ENCODE measurements at regions not wholly inside any gene's neighbourhood (a gene's known extent, or its start where the extent isn't known, plus 50 kb on each side); places are given as distances from the start of the nearest gene placed in this dataset.

GRCh38 chr13:40352380-40352778 is 314.1 kb downstream of the FOXO1 start:
- TF ChIP-seq FOXA1 (IDR thresholded peaks at IDR 0.05) = no peak
- no peak for TF ChIP-seq TARDBP (IDR thresholded peaks at IDR 0.05)
- TF ChIP-seq SP1 (IDR thresholded peaks at IDR 0.05) = no peak
- TF ChIP-seq ZNF384 (IDR thresholded peaks at IDR 0.05) = no peak
- TF ChIP-seq BHLHE40 (IDR thresholded peaks at IDR 0.05; ENCODE audit: borderline replicate concordance) = no peak
- no peak for TF ChIP-seq PKNOX1 (IDR thresholded peaks at IDR 0.05)
- TF ChIP-seq NFRKB (IDR thresholded peaks at IDR 0.05) = no peak
- TF ChIP-seq ARNT (IDR thresholded peaks at IDR 0.05) = no peak
- TF ChIP-seq FOXM1 (IDR thresholded peaks at IDR 0.05; ENCODE audit: borderline replicate concordance) = no peak
- no peak for TF ChIP-seq CTBP1 (IDR thresholded peaks at IDR 0.05; ENCODE audit: borderline replicate concordance)
- no peak for TF ChIP-seq LEF1 (IDR thresholded peaks at IDR 0.05; ENCODE audit: borderline replicate concordance)
- TF ChIP-seq SUZ12 (IDR thresholded peaks at IDR 0.05) = no peak
